HG03521 (cell line): ENCODE measurements at regions not wholly inside any gene's neighbourhood (a gene's known extent, or its start where the extent isn't known, plus 50 kb on each side); places are given as distances from the start of the nearest gene placed in this dataset.

Source experiments
- ATAC-seq: cut with Tn5 transposase; IDR thresholded peaks from one replicate; pipeline ENCODE4 v1.9.1; 2021; ENCODE audit warnings: mild to moderate bottlenecking, moderate library complexity; ENCODE audit not compliant: unreplicated experiment

GRCh38 chr6:170483413-170483812 is 69.7 kb downstream of the PSMB1 start:
- no peak for ATAC-seq

DNA sequence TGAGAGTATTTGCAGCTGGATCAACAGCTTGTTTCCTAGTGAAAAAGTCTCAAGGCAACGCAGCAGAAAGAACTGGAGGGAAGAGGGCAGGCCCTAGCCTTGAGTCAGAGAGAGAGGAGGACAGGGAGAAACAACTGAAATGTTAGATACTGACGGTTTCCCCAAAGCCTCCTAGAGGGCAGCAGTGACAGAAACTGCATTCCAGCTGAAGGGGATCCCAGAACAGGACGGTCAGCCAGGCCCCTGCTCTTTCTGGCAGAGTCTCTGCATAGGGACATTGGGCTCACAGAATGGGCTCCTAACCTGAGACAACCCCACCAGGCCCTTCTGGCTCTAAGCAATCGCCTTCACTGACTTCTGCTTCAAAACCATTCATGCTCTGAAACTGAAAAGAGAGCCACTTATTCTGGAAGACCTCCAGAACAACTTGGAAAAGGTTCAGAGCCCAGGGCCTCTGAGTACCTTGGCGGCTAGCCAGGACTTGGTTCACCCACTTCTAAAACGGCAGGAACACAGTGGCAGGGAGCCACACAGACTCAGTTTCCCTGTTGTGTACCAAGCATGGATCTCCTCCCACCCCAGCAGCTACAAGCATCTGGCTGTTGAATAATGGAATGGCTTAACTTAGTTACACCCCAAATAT is 72.9 kb downstream of the PSMB1 start:
- no peak for ATAC-seq

- ATAC-seq: peak; percentile 70
Measured at GRCh38 chr6:170476360-170476759, 76.7 kb downstream of the PSMB1 start.

GRCh38 chr6:170475118-170475517 is 78.0 kb downstream of the PSMB1 start:
- no peak for ATAC-seq

- ATAC-seq: no peak
Measured at GRCh38 chr6:170473801-170474200, 79.3 kb downstream of the PSMB1 start.

DNA sequence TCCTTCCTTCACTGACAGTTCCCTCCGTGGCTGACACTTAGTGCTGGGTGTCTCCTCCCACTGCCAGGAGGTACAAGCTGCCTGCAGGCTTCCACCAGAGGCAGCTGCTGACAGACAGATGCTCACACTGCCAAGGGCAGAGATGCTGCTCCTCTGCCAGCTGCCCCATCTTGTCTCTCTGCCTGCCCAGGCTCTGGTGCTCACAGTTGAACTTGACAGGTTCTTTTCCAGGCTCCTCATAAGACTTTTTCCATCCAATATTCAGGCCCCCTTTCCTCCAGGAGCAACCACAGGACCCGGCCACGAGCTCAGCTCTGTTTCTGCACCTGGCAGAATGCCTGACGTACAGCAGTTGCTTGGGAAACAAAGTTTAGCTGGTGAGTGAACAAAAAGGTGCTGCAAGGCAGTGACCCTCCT is 79.8 kb downstream of the PSMB1 start:
- no peak for ATAC-seq

DNA sequence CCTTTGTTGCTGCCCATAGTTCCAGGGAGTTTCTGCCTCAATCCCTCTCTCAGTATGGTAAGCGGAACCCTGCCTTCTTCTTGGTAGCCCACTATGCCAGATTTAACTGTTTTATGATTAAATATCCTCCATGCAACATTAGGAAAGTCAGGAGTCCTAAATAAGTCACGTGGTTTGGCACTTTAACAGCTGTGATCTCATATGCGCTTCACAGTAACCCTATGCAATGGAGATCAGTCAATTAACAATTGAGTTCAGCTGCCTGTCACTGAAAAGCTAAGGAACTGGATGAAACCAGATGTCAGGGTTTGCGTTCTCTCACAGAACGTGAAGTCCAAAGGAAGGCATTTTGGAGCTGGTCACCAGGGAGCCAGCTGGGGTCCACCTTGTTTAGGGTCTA is 81.6 kb downstream of the PSMB1 start:
- ATAC-seq: no peak

- ATAC-seq: no peak
Measured at GRCh38 chr6:170470734-170471133, 82.4 kb downstream of the PSMB1 start.

DNA sequence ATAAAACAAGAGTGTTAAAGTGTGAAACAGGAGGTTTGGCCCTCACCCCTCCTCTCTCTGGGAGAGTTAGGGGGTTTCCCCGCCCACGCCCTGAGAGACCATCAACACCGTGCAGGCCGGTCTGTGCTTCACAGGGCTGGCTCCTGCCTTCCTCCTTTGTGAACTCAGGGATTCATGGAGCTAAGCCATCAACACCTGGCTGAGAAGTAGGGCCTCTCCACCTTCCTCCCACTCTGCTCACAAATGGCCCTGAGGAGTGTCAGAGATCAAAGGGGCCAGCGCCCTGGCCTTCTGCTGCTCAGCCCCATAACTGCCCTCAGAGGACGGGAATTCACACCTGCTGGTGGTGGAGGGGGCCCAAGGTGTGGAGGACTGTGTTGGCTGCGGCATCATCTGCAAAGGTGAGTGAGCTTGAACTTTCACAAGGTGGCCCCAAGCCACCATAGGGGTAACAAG is 88.6 kb downstream of the PSMB1 start:
- no peak for ATAC-seq

DNA sequence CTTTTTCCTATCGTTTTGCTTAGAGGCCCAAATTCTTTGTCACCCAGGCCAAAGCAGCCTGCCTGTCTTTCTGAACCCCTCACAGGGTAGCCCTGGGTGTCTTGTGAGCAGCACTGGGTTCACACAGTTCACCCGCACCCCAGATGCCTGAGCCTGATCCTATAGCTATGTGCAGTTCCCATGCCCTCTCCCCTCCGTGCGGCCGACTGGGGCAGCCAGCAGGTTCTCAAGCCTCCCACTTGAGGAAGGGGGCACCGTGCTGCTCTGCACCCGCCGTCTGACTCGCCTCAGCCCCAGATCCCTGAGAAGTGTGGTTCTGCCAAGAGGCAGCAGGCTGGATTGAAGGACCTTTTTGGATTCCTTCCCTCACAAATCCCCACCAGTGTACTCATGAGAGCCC is 89.0 kb downstream of the PSMB1 start:
- ATAC-seq: no peak

DNA sequence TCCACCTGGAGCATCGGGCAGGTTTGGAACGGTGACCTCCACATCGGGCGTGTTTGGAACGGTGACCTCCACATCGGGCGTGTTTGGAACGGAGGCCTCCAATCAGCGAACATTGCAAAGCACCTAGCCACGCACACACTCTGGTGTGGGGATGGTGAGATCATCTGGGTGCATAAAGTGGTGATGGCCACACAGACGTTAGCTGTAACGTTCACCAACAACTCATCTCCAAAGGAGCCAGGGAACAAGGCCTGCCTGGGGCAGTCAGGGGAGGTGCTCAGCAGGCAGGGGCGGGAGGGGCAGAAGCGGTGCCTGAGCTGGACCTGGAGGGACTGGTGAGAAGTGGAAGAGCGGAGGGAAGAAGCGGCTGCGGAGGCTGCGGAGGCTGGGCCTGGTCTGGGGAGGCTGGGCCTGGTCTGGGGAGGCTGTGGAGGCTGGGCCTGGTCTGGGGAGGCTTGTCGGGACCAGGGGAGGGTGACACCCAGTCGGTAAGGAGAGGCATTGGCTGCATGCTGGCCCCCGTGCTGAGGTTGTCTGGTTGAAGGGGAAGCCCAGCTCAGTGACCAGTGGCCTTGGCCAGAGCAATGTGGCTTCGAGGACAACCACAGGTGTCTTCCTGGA is 89.9 kb downstream of the PSMB1 start:
- ATAC-seq: no peak

DNA sequence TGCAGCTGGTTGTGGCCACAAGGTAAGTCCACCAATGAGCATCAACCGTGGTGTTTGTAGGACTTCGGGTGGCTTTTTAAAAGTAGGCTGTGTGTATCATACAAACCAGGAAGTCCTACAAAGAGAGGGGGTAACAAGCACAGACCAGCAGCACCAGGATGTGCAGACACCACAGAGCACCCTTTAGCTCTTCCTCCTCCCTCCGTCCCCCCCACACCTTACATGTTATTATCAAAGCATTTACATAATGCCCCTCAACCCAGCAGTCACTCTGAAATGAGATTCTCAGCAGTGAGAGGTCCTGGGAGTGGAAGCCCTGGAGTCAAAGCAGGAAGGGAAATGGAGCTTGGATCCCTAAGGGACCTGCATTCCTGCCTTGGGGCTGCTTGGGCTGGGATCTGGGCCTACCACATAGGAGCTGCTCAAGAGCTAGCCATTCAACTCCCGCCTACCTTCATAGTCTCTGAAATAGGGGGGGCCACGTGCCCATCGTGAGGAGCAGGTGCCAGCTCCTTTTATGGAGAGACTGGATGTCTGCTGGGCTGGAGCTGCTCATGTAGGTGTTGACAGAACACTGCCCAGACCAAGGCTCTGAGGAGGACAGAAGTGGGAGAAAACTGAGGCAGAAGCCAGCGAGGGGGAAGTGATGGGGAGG is 90.6 kb downstream of the PSMB1 start:
- no peak for ATAC-seq

GRCh38 chr6:170461556-170462365 is 91.3 kb downstream of the PSMB1 start:
- ATAC-seq: no peak

- no peak for ATAC-seq
Measured at GRCh38 chr6:170461111-170461510, 92.0 kb downstream of the PSMB1 start.

DNA sequence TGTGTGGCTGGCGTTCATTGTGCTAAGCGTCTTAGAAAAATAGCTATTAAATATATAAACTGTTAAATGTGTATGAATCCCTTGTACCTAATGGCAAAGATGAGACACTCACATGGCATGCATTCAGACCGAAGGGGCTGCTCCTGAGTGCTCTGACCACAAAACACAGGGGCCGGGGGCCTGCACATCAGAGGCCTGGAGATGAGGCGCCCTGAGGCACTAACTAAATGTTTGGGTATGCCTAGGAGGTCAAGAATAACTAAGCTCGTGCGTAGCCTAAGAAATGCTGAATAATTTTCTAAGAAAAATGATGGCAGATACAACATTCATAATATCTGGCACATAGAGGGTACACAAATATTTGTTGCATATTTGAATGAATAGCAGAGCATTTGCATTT is 92.5 kb downstream of the PSMB1 start:
- ATAC-seq: no peak

- no peak for ATAC-seq
Measured at GRCh38 chr6:170459451-170459850, 93.7 kb downstream of the PSMB1 start.

- no peak for ATAC-seq
Measured at GRCh38 chr6:170456886-170457698, 96.0 kb downstream of the PSMB1 start.
